ENCODE measurements at regions not wholly inside any gene's neighbourhood (a gene's known extent, or its start where the extent isn't known, plus 50 kb on each side); places are given as distances from the start of the nearest gene placed in this dataset.
"Not testable (repeated sequence)": the region's sequence is repeated elsewhere in the genome, so short reads cannot be mapped to it uniquely, and the experiment has no call there.

- no peak for DNase-seq
Measured at GRCh38 chr2:224104668-224105386, 65.7 kb upstream of the SERPINE2 start.

- no peak for DNase-seq
Measured at GRCh38 chr2:224103651-224104050, 64.6 kb upstream of the SERPINE2 start.

GRCh38 chr2:224102991-224103390 is 63.9 kb upstream of the SERPINE2 start:
- DNase-seq = no peak

GRCh38 chr2:224101820-224102630 is 62.9 kb upstream of the SERPINE2 start:
- no peak for DNase-seq

- DNase-seq = no peak
Measured at GRCh38 chr2:224099861-224100643, 61.0 kb upstream of the SERPINE2 start.

- no peak for DNase-seq
Measured at GRCh38 chr2:224098481-224099230, 59.6 kb upstream of the SERPINE2 start.

GRCh38 chr2:224094413-224094812 is 55.3 kb upstream of the SERPINE2 start:
- DNase-seq = no peak

- not testable (repeated sequence) for DNase-seq
Measured at GRCh38 chr2:224091671-224092070, 52.6 kb upstream of the SERPINE2 start.

- DNase-seq = not testable (repeated sequence)
Measured at GRCh38 chr2:224089606-224090005, 50.5 kb upstream of the SERPINE2 start.

Measured in NCI-H524 treated with DMSO at 0.1 percent for 48 hours (cell line).